Natural killer cell (primary cell): ENCODE measurements at regions not wholly inside any gene's neighbourhood (a gene's known extent, or its start where the extent isn't known, plus 50 kb on each side); places are given as distances from the start of the nearest gene placed in this dataset.

Experiments
- ATAC-seq, 3 donors: fragments of 150-1000 bp in 2 of 3; fragments of 200-7000 bp in 1 of 3; cut with Tn5 transposase; 1 replicate in 1 of 3; 2 replicates in 2 of 3; pipeline ENCODE4 v1.10.0; 2021; ENCODE audit warnings: mild to moderate bottlenecking in 2 of 3, moderate library complexity in 2 of 3
- DNase-seq, 2 donors: peaks; one replicate each; pipeline versions ENCODE4 v3.0.0 to v3.0.0-alpha.2; 2013 to 2021; ENCODE audit warnings: mixed read lengths in 1 of 2
- H3K27ac ChIP-seq: one replicate; pipeline ENCODE4 v1.5.1; 2013; ENCODE audit warnings: mild to moderate bottlenecking, low read length
- H3K27me3 ChIP-seq: one replicate; pipeline ENCODE4 v1.6.1; 2013; ENCODE audit warnings: low read length; ENCODE audit not compliant: control insufficient read depth, insufficient read depth
- H3K36me3 ChIP-seq: one replicate; pipeline ENCODE4 v1.6.1; 2013; ENCODE audit warnings: low read length; ENCODE audit not compliant: control insufficient read depth, insufficient read depth
- H3K4me1 ChIP-seq: one replicate; pipeline ENCODE4 v1.6.1; 2013; ENCODE audit warnings: low read length; ENCODE audit not compliant: control insufficient read depth, insufficient read depth
- H3K4me3 ChIP-seq: one replicate; pipeline ENCODE4 v1.5.1; 2013; ENCODE audit warnings: low read length
- H3K9me3 ChIP-seq: one replicate; pipeline ENCODE4 v1.6.1; 2013; ENCODE audit warnings: low read length; ENCODE audit not compliant: control insufficient read depth, insufficient read depth
- H3K27ac Mint-ChIP-seq, 2 donors: one replicate each; pipeline ENCODE4 v1.8.0; 2022; ENCODE audit warnings: mild to moderate bottlenecking in 2 of 2, mixed read lengths in 2 of 2, moderate library complexity in 1 of 2
- H3K27me3 Mint-ChIP-seq, 2 donors: one replicate each; pipeline ENCODE4 v1.8.0; 2022; ENCODE audit warnings: low read depth in 2 of 2, mixed read lengths in 2 of 2
- H3K36me3 Mint-ChIP-seq: one replicate; pipeline ENCODE4 v1.8.0; 2022; ENCODE audit warnings: mixed read lengths
- H3K4me1 Mint-ChIP-seq, 2 donors: one replicate each; pipeline ENCODE4 v1.8.0; 2022; ENCODE audit warnings: mixed read lengths in 2 of 2
- H3K4me3 Mint-ChIP-seq: one replicate; pipeline ENCODE4 v1.8.0; 2022; ENCODE audit warnings: mild to moderate bottlenecking, moderate library complexity, mixed read lengths
- H3K9me3 Mint-ChIP-seq, 2 donors: one replicate each; pipeline ENCODE4 v1.8.0; 2022; ENCODE audit warnings: mixed read lengths in 2 of 2
- WGBS: methylation state at CpG from one replicate; pipeline ENCODE4 v1.1.7; 2013; ENCODE audit warnings: missing lambda C conversion rate; ENCODE audit not compliant: insufficient coverage; 5-methylcytosine and 5-hydroxymethylcytosine counted together
- intact Hi-C: fragments of 100-400 bp; cut with micrococcal nuclease; formaldehyde crosslinking; loops from one replicate; pipeline ENCODE4 v1.14.2; 2022
- TF ChIP-seq, protein P1 (sequence below): fragments of 200-600 bp; IDR thresholded peaks from one replicate; pipeline ENCODE4 v1.8.0; 2022; ENCODE audit warnings: antibody characterized with exemption

DNA sequence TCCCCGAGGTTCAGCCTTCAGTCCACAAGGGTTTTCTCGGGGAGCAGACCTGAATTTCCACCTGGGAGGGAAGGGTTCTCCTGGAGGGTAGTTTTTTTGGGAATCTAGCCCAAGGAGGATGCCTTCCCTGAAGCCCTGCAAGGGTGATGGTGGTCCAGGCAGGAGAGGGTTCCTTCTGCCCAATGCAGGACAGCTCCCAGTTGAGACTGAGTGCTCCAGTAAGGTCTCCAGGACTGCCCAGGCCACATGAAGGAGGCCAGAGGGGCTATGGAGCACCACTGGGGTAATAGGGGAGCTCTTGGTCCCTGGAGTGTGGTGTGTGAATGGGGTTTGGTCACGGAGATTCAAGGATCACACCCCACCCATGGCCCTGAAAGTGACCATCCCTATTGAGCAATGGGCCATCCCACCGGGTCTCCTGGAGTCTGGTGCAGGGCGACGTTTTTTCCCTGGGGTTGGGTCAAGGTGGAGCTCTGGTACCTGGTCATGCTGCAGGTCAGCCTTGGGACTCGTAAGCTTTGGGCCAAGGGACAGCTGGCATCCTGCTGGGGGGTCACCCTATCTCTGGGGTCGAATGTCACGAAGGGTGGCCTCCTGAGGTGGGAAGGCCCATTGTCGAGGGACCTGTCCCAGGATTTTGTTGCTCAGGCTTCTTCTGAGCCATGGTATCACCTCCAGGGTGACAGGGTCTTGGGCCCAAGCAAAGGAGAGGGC lies 196.5 kb downstream of the UBE3A start:
- Histone ChIP-seq H3K27me3 (no peaks in the 10 kb centered on the region), H3K36me3 (no peaks in the 10 kb centered on the region), H3K4me3 (no peak overlapping the region), H3K9me3 (peaks cover 58% of the 10 kb centered on the region), H3K4me1 (no peaks in the 10 kb centered on the region), H3K27ac (no peak overlapping the region)
- ATAC-seq: no peak
- TF ChIP-seq, protein P1, sequence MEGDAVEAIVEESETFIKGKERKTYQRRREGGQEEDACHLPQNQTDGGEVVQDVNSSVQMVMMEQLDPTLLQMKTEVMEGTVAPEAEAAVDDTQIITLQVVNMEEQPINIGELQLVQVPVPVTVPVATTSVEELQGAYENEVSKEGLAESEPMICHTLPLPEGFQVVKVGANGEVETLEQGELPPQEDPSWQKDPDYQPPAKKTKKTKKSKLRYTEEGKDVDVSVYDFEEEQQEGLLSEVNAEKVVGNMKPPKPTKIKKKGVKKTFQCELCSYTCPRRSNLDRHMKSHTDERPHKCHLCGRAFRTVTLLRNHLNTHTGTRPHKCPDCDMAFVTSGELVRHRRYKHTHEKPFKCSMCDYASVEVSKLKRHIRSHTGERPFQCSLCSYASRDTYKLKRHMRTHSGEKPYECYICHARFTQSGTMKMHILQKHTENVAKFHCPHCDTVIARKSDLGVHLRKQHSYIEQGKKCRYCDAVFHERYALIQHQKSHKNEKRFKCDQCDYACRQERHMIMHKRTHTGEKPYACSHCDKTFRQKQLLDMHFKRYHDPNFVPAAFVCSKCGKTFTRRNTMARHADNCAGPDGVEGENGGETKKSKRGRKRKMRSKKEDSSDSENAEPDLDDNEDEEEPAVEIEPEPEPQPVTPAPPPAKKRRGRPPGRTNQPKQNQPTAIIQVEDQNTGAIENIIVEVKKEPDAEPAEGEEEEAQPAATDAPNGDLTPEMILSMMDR: no peak
- intact Hi-C loops: no loop called here
- Mint-ChIP-seq H3K4me3 (no peak overlapping the region), H3K4me1 (no peaks in the 10 kb centered on the region), H3K9me3 (peaks cover 0 to 2% of the 10 kb centered on the region in 2 donors), H3K27me3 (no peaks in the 10 kb centered on the region), H3K36me3 (no peaks in the 10 kb centered on the region), H3K27ac (no peak overlapping the region)
- DNase-seq: peak in 1 of 2 donors; percentile 3
- 81% methylated on average over 10 of the region's 10 CpGs for WGBS

DNA sequence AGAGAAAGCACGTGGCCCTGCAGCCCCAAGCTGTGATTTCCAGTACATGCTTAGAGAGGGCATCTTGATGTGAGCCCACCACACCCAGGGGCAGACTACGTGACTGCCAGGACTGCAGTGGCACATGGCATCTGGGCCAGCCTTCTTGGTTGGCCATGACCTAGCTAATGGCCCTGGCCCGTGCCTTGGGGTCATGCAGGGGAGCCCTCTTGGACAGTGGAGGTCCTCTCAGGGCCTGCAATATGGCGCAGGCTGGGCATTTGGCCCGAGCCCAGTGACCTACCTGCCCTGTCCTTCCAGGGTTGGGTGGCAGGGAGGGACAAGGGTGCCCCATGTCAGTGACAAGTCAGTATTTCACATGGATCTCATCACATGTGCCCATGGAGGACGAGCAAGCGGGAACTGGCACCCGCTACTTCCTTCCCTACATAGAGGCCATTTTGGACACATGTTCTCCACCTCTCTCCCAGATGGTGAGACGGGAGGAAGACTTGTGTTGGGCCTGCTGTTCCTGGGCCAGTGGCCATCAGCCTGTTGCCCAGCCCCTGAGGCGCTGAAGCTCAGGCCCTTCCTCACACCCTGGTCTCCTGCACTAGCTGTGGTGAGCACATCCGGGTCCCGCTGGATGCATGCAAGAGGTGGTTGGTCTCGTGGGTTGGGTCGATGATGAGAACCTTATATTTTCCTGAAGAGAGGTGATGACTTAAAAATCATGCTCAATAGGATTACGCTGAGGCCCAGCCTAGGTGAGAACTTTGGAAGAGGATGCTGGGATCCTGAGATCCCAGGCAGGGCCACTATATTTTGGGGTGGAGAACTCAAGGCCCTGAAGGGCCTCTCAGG lies 195.6 kb downstream of the UBE3A start:
- Histone ChIP-seq H3K36me3 (no peaks in the 10 kb centered on the region), H3K4me3 (no peak overlapping the region), H3K27me3 (no peaks in the 10 kb centered on the region), H3K27ac (no peak overlapping the region), H3K9me3 (peaks cover 56% of the 10 kb centered on the region), H3K4me1 (no peaks in the 10 kb centered on the region)
- H3K4me3 Mint-ChIP-seq: no peak overlapping the region
- no peak for ATAC-seq
- 84% methylated on average over 15 of the region's 15 CpGs for WGBS
- no peaks in the 10 kb centered on the region for H3K27me3 Mint-ChIP-seq
- no peaks in the 10 kb centered on the region for H3K36me3 Mint-ChIP-seq
- peak in 1 of 2 donors; percentile 10 for DNase-seq
- TF ChIP-seq, protein P1: no peak
- intact Hi-C loops: no loop called here
- no peak overlapping the region for H3K27ac Mint-ChIP-seq
- H3K9me3 Mint-ChIP-seq: peaks cover 0 to 2% of the 10 kb centered on the region in 2 donors
- H3K4me1 Mint-ChIP-seq: no peaks in the 10 kb centered on the region

DNA sequence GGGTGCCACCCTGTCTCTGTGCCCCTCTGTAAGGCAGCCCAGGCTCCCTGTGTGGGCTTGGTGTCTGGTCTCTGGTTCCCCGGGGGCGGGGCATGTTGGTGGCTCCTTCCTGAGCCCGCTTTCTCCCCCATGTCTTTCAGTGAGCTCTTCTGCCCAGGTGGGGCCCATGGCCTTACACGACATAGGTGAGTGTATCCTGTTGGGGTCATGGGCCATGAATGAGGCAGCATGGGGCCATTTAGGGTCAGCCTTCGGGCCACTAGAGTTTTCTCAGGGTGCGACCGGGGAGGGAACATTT lies 195.1 kb downstream of the UBE3A start:
- Histone ChIP-seq H3K27ac (no peak overlapping the region), H3K4me3 (no peak overlapping the region), H3K9me3 (peaks cover 52% of the 10 kb centered on the region), H3K4me1 (no peaks in the 10 kb centered on the region), H3K36me3 (no peaks in the 10 kb centered on the region), H3K27me3 (no peaks in the 10 kb centered on the region)
- Mint-ChIP-seq H3K27me3 (no peaks in the 10 kb centered on the region), H3K4me3 (no peak overlapping the region), H3K9me3 (peaks cover 0 to 2% of the 10 kb centered on the region in 2 donors), H3K27ac (no peak overlapping the region), H3K36me3 (no peaks in the 10 kb centered on the region), H3K4me1 (no peaks in the 10 kb centered on the region)
- 89% methylated on average over 7 of the region's 7 CpGs for WGBS
- ATAC-seq: no peak
- TF ChIP-seq, protein P1: no peak
- intact Hi-C loops: no loop called here
- peak in 1 of 2 donors; percentile 1 for DNase-seq
